ENCODE measurements at regions not wholly inside any gene's neighbourhood (a gene's known extent, or its start where the extent isn't known, plus 50 kb on each side); places are given as distances from the start of the nearest gene placed in this dataset.
"Not testable (repeated sequence)": the region's sequence is repeated elsewhere in the genome, so short reads cannot be mapped to it uniquely, and the experiment has no call there.

- Histone ChIP-seq H3K27me3 (ENCODE audit: control insufficient read depth, insufficient read depth) (no peaks in the 10 kb centered on the region), H3K27ac (ENCODE audit: low read length) (no peak overlapping the region), H3K9me3 (ENCODE audit: control insufficient read depth, low read length) (no peaks in the 10 kb centered on the region), H3K4me3 (ENCODE audit: low read length) (no peak overlapping the region), H3K4me1 (ENCODE audit: control insufficient read depth, insufficient read depth, low read length) (peaks cover 3% of the 10 kb centered on the region)
- ATAC-seq (no peak), DNase-seq (no peak)
- intact Hi-C loops (cut with DNase I), result no loop called here
- WGBS, result 70% methylated on average over 3 of the region's 3 CpGs
Observed at GRCh38 chr7:41445946-41446345, 256.9 kb downstream of the INHBA start.

GRCh38 chr7:41445432-41445831, 257.5 kb downstream of the INHBA start:
- 93% methylated on average over 1 of the region's 1 CpG for WGBS
- DNase-seq (no peak), ATAC-seq (no peak)
- intact Hi-C loops (cut with DNase I), result no loop called here
- Histone ChIP-seq H3K9me3 (ENCODE audit: control insufficient read depth, low read length) (no peaks in the 10 kb centered on the region), H3K4me3 (ENCODE audit: low read length) (no peak overlapping the region), H3K27ac (ENCODE audit: low read length) (no peak overlapping the region), H3K4me1 (ENCODE audit: control insufficient read depth, insufficient read depth, low read length) (peaks cover 3% of the 10 kb centered on the region), H3K27me3 (ENCODE audit: control insufficient read depth, insufficient read depth) (no peaks in the 10 kb centered on the region)

- H3K27ac ChIP-seq (ENCODE audit: low read length), result no peak overlapping the region
- no peak for DNase-seq
- no peak overlapping the region for H3K4me3 ChIP-seq (ENCODE audit: low read length)
- H3K9me3 ChIP-seq (ENCODE audit: control insufficient read depth, low read length), result no peaks in the 10 kb centered on the region
- H3K27me3 ChIP-seq (ENCODE audit: control insufficient read depth, insufficient read depth), result no peaks in the 10 kb centered on the region
- intact Hi-C loops (cut with DNase I), result no loop called here
- 64% methylated on average over 7 of the region's 7 CpGs for WGBS
- no peak for ATAC-seq
- no peaks in the 10 kb centered on the region for H3K4me1 ChIP-seq (ENCODE audit: control insufficient read depth, insufficient read depth, low read length)
Observed at GRCh38 chr7:41439515-41439879, 263.4 kb downstream of the INHBA start.

- DNase-seq (no peak), ATAC-seq (no peak)
- intact Hi-C loops (cut with DNase I), result no loop called here
- no peaks in the 10 kb centered on the region for H3K27me3 ChIP-seq (ENCODE audit: control insufficient read depth, insufficient read depth)
- H3K4me1 ChIP-seq (ENCODE audit: control insufficient read depth, insufficient read depth, low read length), result no peaks in the 10 kb centered on the region
- 90% methylated on average over 8 of the region's 8 CpGs for WGBS
- H3K27ac ChIP-seq (ENCODE audit: low read length), result no peak overlapping the region
- H3K4me3 ChIP-seq (ENCODE audit: low read length), result no peak overlapping the region
- H3K9me3 ChIP-seq (ENCODE audit: control insufficient read depth, low read length), result no peaks in the 10 kb centered on the region
Observed at GRCh38 chr7:41438705-41439514, 264.0 kb downstream of the INHBA start.

GRCh38 chr7:41437257-41438196, 265.4 kb downstream of the INHBA start:
- DNase-seq, result peak in 1 of 3 donors; percentile 33
- whole genome bisulfite sequencing, result 71% methylated on average over 10 of the region's 10 CpGs
- Histone ChIP-seq H3K4me1 (ENCODE audit: control insufficient read depth, insufficient read depth, low read length) (no peaks in the 10 kb centered on the region), H3K4me3 (ENCODE audit: low read length) (no peak overlapping the region), H3K27ac (ENCODE audit: low read length) (no peak overlapping the region), H3K9me3 (ENCODE audit: control insufficient read depth, low read length) (no peaks in the 10 kb centered on the region), H3K27me3 (ENCODE audit: control insufficient read depth, insufficient read depth) (no peaks in the 10 kb centered on the region)
- intact Hi-C loops (cut with DNase I), result no loop called here
- ATAC-seq, result peak; percentile 61 to 78

- Histone ChIP-seq H3K4me1 (ENCODE audit: control insufficient read depth, insufficient read depth, low read length) (no peaks in the 10 kb centered on the region), H3K27ac (ENCODE audit: low read length) (no peak overlapping the region), H3K4me3 (ENCODE audit: low read length) (no peak overlapping the region), H3K27me3 (ENCODE audit: control insufficient read depth, insufficient read depth) (no peaks in the 10 kb centered on the region), H3K9me3 (ENCODE audit: control insufficient read depth, low read length) (no peaks in the 10 kb centered on the region)
- WGBS, result 96% methylated on average over 3 of the region's 3 CpGs
- intact Hi-C loops (cut with DNase I), result no loop called here
- ATAC-seq (no peak), DNase-seq (no peak)
Observed at GRCh38 chr7:41436139-41436538, 266.8 kb downstream of the INHBA start.

- H3K9me3 ChIP-seq (ENCODE audit: control insufficient read depth, low read length); intact Hi-C loops (cut with DNase I); H3K27me3 ChIP-seq (ENCODE audit: control insufficient read depth, insufficient read depth); H3K4me3 ChIP-seq (ENCODE audit: low read length); H3K27ac ChIP-seq (ENCODE audit: low read length); DNase-seq; H3K4me1 ChIP-seq (ENCODE audit: control insufficient read depth, insufficient read depth, low read length); ATAC-seq: not testable (repeated sequence)
- WGBS, result 89% methylated on average over 9 of the region's 9 CpGs
Observed at GRCh38 chr7:41435020-41435419, 267.9 kb downstream of the INHBA start.

GRCh38 chr7:41431671-41432070, 271.2 kb downstream of the INHBA start:
- intact Hi-C loops (cut with DNase I), result no loop called here
- ATAC-seq, result no peak
- DNase-seq, result no peak
- H3K9me3 ChIP-seq (ENCODE audit: control insufficient read depth, low read length), result no peaks in the 10 kb centered on the region
- H3K27ac ChIP-seq (ENCODE audit: low read length), result no peak overlapping the region
- no peak overlapping the region for H3K4me3 ChIP-seq (ENCODE audit: low read length)
- no peaks in the 10 kb centered on the region for H3K4me1 ChIP-seq (ENCODE audit: control insufficient read depth, insufficient read depth, low read length)
- H3K27me3 ChIP-seq (ENCODE audit: control insufficient read depth, insufficient read depth), result no peaks in the 10 kb centered on the region
- WGBS, result 87% methylated on average over 3 of the region's 3 CpGs

- no peak overlapping the region for H3K4me3 ChIP-seq (ENCODE audit: low read length)
- intact Hi-C loops (cut with DNase I), result no loop called here
- 55% methylated on average over 4 of the region's 4 CpGs for WGBS
- no peaks in the 10 kb centered on the region for H3K4me1 ChIP-seq (ENCODE audit: control insufficient read depth, insufficient read depth, low read length)
- DNase-seq (no peak), ATAC-seq (peak in 1 of 2 donors; percentile 54)
- H3K27ac ChIP-seq (ENCODE audit: low read length), result no peak overlapping the region
- no peaks in the 10 kb centered on the region for H3K27me3 ChIP-seq (ENCODE audit: control insufficient read depth, insufficient read depth)
- H3K9me3 ChIP-seq (ENCODE audit: control insufficient read depth, low read length), result no peaks in the 10 kb centered on the region
Observed at GRCh38 chr7:41428381-41428780, 274.5 kb downstream of the INHBA start.

GRCh38 chr7:41425926-41426325, 277.0 kb downstream of the INHBA start:
- intact Hi-C loops (cut with DNase I), result no loop called here
- Histone ChIP-seq H3K9me3 (ENCODE audit: control insufficient read depth, low read length) (no peaks in the 10 kb centered on the region), H3K27me3 (ENCODE audit: control insufficient read depth, insufficient read depth) (no peaks in the 10 kb centered on the region), H3K4me1 (ENCODE audit: control insufficient read depth, insufficient read depth, low read length) (no peaks in the 10 kb centered on the region), H3K4me3 (ENCODE audit: low read length) (no peak overlapping the region), H3K27ac (ENCODE audit: low read length) (no peak overlapping the region)
- WGBS, result 90% methylated on average over 3 of the region's 3 CpGs
- DNase-seq (no peak), ATAC-seq (no peak)

GRCh38 chr7:41421056-41421455, 281.8 kb downstream of the INHBA start:
- ATAC-seq, result no peak
- Histone ChIP-seq H3K4me1 (ENCODE audit: control insufficient read depth, insufficient read depth, low read length) (no peaks in the 10 kb centered on the region), H3K27me3 (ENCODE audit: control insufficient read depth, insufficient read depth) (no peaks in the 10 kb centered on the region), H3K27ac (ENCODE audit: low read length) (no peak overlapping the region), H3K9me3 (ENCODE audit: control insufficient read depth, low read length) (no peaks in the 10 kb centered on the region), H3K4me3 (ENCODE audit: low read length) (no peak overlapping the region)
- intact Hi-C loops (cut with DNase I), result no loop called here
- no peak for DNase-seq
- WGBS, result 85% methylated on average over 3 of the region's 3 CpGs

Data from right cardiac atrium (tissue), 5 donors.